Keratinocyte (primary cell): ENCODE measurements at regions not wholly inside any gene's neighbourhood (a gene's known extent, or its start where the extent isn't known, plus 50 kb on each side); places are given as distances from the start of the nearest gene placed in this dataset.

Source experiments
- DNase-seq: peaks from one replicate; pipeline ENCODE4 v3.0.0-alpha.2; 2011; ENCODE audit warnings: low read depth, missing footprints, low spot score
- FAIRE-seq: peaks from 2 replicates; lab custom pipeline; 2011; peaks lifted over from hg19 to GRCh38; lab: Jason Lieb, UNC
- H2AFZ ChIP-seq: 2 replicates; pipeline ENCODE4 v1.6.0; 2012; ENCODE audit warnings: low read length, control low read depth, inconsistent platforms; ENCODE audit not compliant: control insufficient read depth
- H3K27ac ChIP-seq: 2 replicates; pipeline ENCODE4 v1.5.1; 2011; ENCODE audit warnings: low read length; ENCODE audit not compliant: control insufficient read depth, insufficient read depth
- H3K27me3 ChIP-seq: 3 replicates; pipeline ENCODE4 v1.6.0; 2011; ENCODE audit warnings: low read length; ENCODE audit not compliant: control insufficient read depth, insufficient read depth; ENCODE audit errors: extremely low read depth
- H3K36me3 ChIP-seq, 2 experiments: 2 replicates in 1 of 2; 3 replicates in 1 of 2; pipeline ENCODE4 v1.5.1; 2011; ENCODE audit warnings: low read length in 2 of 2, mild to moderate bottlenecking in 1 of 2; ENCODE audit not compliant: control insufficient read depth in 2 of 2, insufficient read depth in 2 of 2; ENCODE audit errors: extremely low read depth in 1 of 2
- H3K4me1 ChIP-seq: 3 replicates; pipeline ENCODE4 v1.5.1; 2011; ENCODE audit warnings: low read length; ENCODE audit not compliant: control insufficient read depth, insufficient read depth; ENCODE audit errors: extremely low read depth
- H3K4me2 ChIP-seq: 3 replicates; pipeline ENCODE4 v1.6.0; 2011; ENCODE audit warnings: low read depth, low read length; ENCODE audit not compliant: control insufficient read depth, insufficient read depth; ENCODE audit errors: extremely low read depth
- H3K4me3 ChIP-seq, 3 experiments: fragments of 200-600 bp in 1 of 3; sonication (generic) in 1 of 3; 2 replicates in 2 of 3; 3 replicates in 1 of 3; pipeline ENCODE4 v1.5.1; 2011 to 2016; ENCODE audit warnings: low read length in 3 of 3, mild to moderate bottlenecking in 3 of 3, control low read depth in 2 of 3, inconsistent platforms in 1 of 3, low read depth in 1 of 3, mixed read lengths in 1 of 3, mixed run types in 1 of 3, moderate library complexity in 1 of 3; ENCODE audit not compliant: control insufficient read depth in 2 of 3, insufficient read depth in 2 of 3; ENCODE audit errors: extremely low read depth in 1 of 3
- H3K79me2 ChIP-seq: 2 replicates; pipeline ENCODE4 v1.6.0; 2012; ENCODE audit warnings: low read length; ENCODE audit not compliant: control insufficient read depth, insufficient read depth
- H3K9ac ChIP-seq: 3 replicates; pipeline ENCODE4 v1.6.0; 2011; ENCODE audit warnings: low read length; ENCODE audit not compliant: control insufficient read depth, insufficient read depth; ENCODE audit errors: extremely low read depth
- H3K9me1 ChIP-seq: 3 replicates; pipeline ENCODE4 v1.6.0; 2011; ENCODE audit warnings: low read length; ENCODE audit not compliant: control insufficient read depth, insufficient read depth; ENCODE audit errors: extremely low read depth
- H3K9me3 ChIP-seq: 2 replicates; pipeline ENCODE4 v1.5.1; 2012; ENCODE audit warnings: low read depth, low read length; ENCODE audit not compliant: control insufficient read depth
- H4K20me1 ChIP-seq: 3 replicates; pipeline ENCODE4 v1.6.0; 2011; ENCODE audit warnings: low read length; ENCODE audit not compliant: control insufficient read depth, insufficient read depth; ENCODE audit errors: extremely low read depth
- EZH2 ChIP-seq: IDR thresholded peaks from one replicate; pipeline ENCODE4 v1.6.1; 2012; ENCODE audit warnings: inconsistent platforms, mild to moderate bottlenecking, low read length, moderate library complexity
- dilution Hi-C: fragments of 300-500 bp; cut with MboI; formaldehyde crosslinking; loops from one replicate; pipeline ENCODE4 v1.7.0; 2020; ENCODE audit warnings: low sequenced_read_pairs; ENCODE audit not compliant: extremely low pct_ligation_motif_present
- TF ChIP-seq, protein P1 (sequence below), 3 experiments: IDR thresholded peaks in 1 of 3; conservative IDR thresholded peaks in 1 of 3; optimal IDR thresholded peaks in 1 of 3; 2 replicates in 2 of 3; 3 replicates in 1 of 3; pipeline versions ENCODE3 to v1.5.1; 2011; ENCODE audit warnings: low read length in 3 of 3, mild to moderate bottlenecking in 3 of 3, moderate library complexity in 2 of 3, control low read depth in 1 of 3, inconsistent platforms in 1 of 3; ENCODE audit not compliant: insufficient read depth in 2 of 3; ENCODE audit errors: extremely low read depth in 1 of 3

DNA sequence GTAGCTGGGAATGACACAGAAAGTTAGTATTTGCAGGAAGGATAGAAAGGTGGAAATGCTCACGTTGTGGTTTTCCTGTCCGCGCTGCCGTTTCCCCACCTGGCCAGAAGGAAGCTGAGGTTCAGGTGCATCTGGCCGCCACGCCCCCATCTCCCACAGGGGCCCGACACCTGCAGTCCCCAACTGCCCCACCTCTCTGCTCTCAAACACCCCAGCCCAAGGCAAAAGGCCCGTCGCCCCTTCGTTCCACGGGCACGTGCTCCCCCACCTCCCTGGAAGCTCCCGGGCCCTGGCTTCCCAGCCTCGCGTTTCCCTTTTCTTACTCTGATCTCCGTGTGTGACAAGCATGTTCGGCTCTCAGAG, 985.1 kb downstream of the BRD1 start:
- DNase-seq, result no peak
- no peaks in the 10 kb centered on the region for H3K9me1 ChIP-seq
- no peak for FAIRE-seq
- H4K20me1 ChIP-seq, result no peaks in the 10 kb centered on the region
- no peak overlapping the region for H3K4me3 ChIP-seq
- no peak overlapping the region for H3K4me2 ChIP-seq
- H3K36me3 ChIP-seq, result no peaks in the 10 kb centered on the region
- H3K27me3 ChIP-seq, result no peaks in the 10 kb centered on the region
- H3K4me1 ChIP-seq, result no peaks in the 10 kb centered on the region
- no peaks in the 10 kb centered on the region for H3K79me2 ChIP-seq
- TF ChIP-seq, protein P1, sequence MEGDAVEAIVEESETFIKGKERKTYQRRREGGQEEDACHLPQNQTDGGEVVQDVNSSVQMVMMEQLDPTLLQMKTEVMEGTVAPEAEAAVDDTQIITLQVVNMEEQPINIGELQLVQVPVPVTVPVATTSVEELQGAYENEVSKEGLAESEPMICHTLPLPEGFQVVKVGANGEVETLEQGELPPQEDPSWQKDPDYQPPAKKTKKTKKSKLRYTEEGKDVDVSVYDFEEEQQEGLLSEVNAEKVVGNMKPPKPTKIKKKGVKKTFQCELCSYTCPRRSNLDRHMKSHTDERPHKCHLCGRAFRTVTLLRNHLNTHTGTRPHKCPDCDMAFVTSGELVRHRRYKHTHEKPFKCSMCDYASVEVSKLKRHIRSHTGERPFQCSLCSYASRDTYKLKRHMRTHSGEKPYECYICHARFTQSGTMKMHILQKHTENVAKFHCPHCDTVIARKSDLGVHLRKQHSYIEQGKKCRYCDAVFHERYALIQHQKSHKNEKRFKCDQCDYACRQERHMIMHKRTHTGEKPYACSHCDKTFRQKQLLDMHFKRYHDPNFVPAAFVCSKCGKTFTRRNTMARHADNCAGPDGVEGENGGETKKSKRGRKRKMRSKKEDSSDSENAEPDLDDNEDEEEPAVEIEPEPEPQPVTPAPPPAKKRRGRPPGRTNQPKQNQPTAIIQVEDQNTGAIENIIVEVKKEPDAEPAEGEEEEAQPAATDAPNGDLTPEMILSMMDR (optimal IDR thresholded peaks at IDR 0.05 in 1 of 3, IDR thresholded peaks at IDR 0.05 in 1 of 3, conservative IDR thresholded peaks at IDR 0.05 in 1 of 3; ENCODE audit: extremely low read depth in 1 of 3, insufficient read depth in 2 of 3, low read length in 3 of 3), result no peak
- TF ChIP-seq EZH2, result no peak
- H3K27ac ChIP-seq, result no peak overlapping the region
- H3K9ac ChIP-seq, result no peak overlapping the region
- dilution Hi-C loops, result no loop called here
- H3K9me3 ChIP-seq, result peaks cover 18% of the 10 kb centered on the region
- no peak overlapping the region for H2AFZ ChIP-seq

GRCh38 chr22:48841881-48842582, 985.6 kb downstream of the BRD1 start:
- no peak overlapping the region for H2AFZ ChIP-seq
- H4K20me1 ChIP-seq, result no peaks in the 10 kb centered on the region
- no peak overlapping the region for H3K4me2 ChIP-seq
- no peaks in the 10 kb centered on the region for H3K79me2 ChIP-seq
- H3K36me3 ChIP-seq, result no peaks in the 10 kb centered on the region
- FAIRE-seq, result no peak
- no peak overlapping the region for H3K27ac ChIP-seq
- dilution Hi-C loops, result no loop called here
- peaks cover 23% of the 10 kb centered on the region for H3K9me3 ChIP-seq
- no peaks in the 10 kb centered on the region for H3K4me1 ChIP-seq
- DNase-seq, result no peak
- H3K4me3 ChIP-seq, result no peak overlapping the region
- H3K9me1 ChIP-seq, result no peaks in the 10 kb centered on the region
- H3K9ac ChIP-seq, result no peak overlapping the region
- no peaks in the 10 kb centered on the region for H3K27me3 ChIP-seq
- TF ChIP-seq, protein P1 (optimal IDR thresholded peaks at IDR 0.05 in 1 of 3, IDR thresholded peaks at IDR 0.05 in 1 of 3, conservative IDR thresholded peaks at IDR 0.05 in 1 of 3; ENCODE audit: extremely low read depth in 1 of 3, insufficient read depth in 2 of 3, low read length in 3 of 3), result no peak
- TF ChIP-seq EZH2, result no peak
